Epithelial cell of esophagus (primary cell): ENCODE measurements at regions not wholly inside any gene's neighbourhood (a gene's known extent, or its start where the extent isn't known, plus 50 kb on each side); places are given as distances from the start of the nearest gene placed in this dataset.

Source experiments
- DNase-seq: peaks from one replicate; pipeline ENCODE4 v3.0.0; 2010; ENCODE audit warnings: low read depth
- H3K4me3 ChIP-seq: 2 replicates; pipeline ENCODE4 v1.5.1; 2011; ENCODE audit warnings: mild to moderate bottlenecking, low read length, control low read depth
- CTCF ChIP-seq: IDR thresholded peaks from 2 replicates; pipeline ENCODE4 v1.5.1; 2011; ENCODE audit warnings: low read depth, mild to moderate bottlenecking, low read length, control low read depth, inconsistent platforms; ENCODE audit not compliant: insufficient read depth; ENCODE audit errors: missing control alignments

GRCh38 chrX:15127010-15127409, 142.9 kb downstream of the ASB9 start:
- H3K4me3 ChIP-seq, result no peak overlapping the region
- TF ChIP-seq CTCF, result peak; percentile 16
- no peak for DNase-seq

GRCh38 chrX:15116900-15117299, 153.0 kb downstream of the ASB9 start:
- no peak overlapping the region for H3K4me3 ChIP-seq
- TF ChIP-seq CTCF, result no peak
- no peak for DNase-seq

GRCh38 chrX:15114743-15115566, 154.9 kb downstream of the ASB9 start:
- no peak for TF ChIP-seq CTCF

GRCh38 chrX:15107367-15107988, 162.4 kb downstream of the ASB9 start:
- no peak overlapping the region for H3K4me3 ChIP-seq
- DNase-seq, result peak; percentile 2
- peak; percentile 2 for TF ChIP-seq CTCF

More at GRCh38 chrX:15114743-15115566, 154.9 kb downstream of the ASB9 start:
- H3K4me3 ChIP-seq, result no peak overlapping the region
- no peak for DNase-seq

GRCh38 chrX:15098505-15098904, 171.4 kb downstream of the ASB9 start:
- DNase-seq, result no peak
- TF ChIP-seq CTCF, result no peak
- no peak overlapping the region for H3K4me3 ChIP-seq

GRCh38 chrX:15087747-15088146, 182.1 kb downstream of the ASB9 start:
- TF ChIP-seq CTCF, result no peak
- no peak overlapping the region for H3K4me3 ChIP-seq
- no peak for DNase-seq
